H1 (cell line): ENCODE measurements at regions not wholly inside any gene's neighbourhood (a gene's known extent, or its start where the extent isn't known, plus 50 kb on each side); places are given as distances from the start of the nearest gene placed in this dataset.

ENCODE experiments used
- CHD7 ChIP-seq: fragments of 300-600 bp; sonication (generic); IDR thresholded peaks from 2 replicates; pipeline ENCODE4 v1.7.1; 2012; ENCODE audit warnings: low read length, moderate library complexity, mild to moderate bottlenecking, inconsistent platforms; ENCODE audit not compliant: insufficient replicate concordance

GRCh38 chr4:45467157-45467556 is 656.7 kb downstream of the GABRG1 start (continued):
- TF ChIP-seq CHD7: no peak
